Cerebellar cortex (tissue), 1 donor: ENCODE measurements at regions not wholly inside any gene's neighbourhood (a gene's known extent, or its start where the extent isn't known, plus 50 kb on each side); places are given as distances from the start of the nearest gene placed in this dataset.
"Not testable (repeated sequence)": the region's sequence is repeated elsewhere in the genome, so short reads cannot be mapped to it uniquely, and the experiment has no call there.

Experiments used
- DNase-seq: peaks from one replicate; pipeline ENCODE4 v3.0.0-alpha.2; 2015; ENCODE audit warnings: low spot score

DNA sequence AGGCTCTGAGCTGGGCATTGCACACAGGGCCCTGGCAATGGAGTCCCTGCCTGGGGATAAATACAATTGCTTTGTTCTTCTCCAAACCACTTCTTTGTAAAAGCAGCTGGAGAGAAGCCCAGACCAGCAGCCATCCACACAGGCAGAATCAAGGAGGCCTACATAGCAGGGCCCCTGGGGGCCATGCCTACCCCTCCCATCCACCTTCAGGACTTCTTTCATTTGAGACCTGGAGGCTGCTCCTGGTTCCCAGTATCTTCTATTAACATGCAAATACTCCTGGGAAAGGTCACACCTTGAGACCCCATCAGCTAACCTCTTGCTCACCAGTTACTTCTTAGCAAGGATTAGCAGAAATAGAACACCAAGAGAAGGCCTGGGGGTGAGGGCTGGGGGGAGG is 511.1 kb downstream of the SOX6 start:
- peak; percentile 5 for DNase-seq

DNA sequence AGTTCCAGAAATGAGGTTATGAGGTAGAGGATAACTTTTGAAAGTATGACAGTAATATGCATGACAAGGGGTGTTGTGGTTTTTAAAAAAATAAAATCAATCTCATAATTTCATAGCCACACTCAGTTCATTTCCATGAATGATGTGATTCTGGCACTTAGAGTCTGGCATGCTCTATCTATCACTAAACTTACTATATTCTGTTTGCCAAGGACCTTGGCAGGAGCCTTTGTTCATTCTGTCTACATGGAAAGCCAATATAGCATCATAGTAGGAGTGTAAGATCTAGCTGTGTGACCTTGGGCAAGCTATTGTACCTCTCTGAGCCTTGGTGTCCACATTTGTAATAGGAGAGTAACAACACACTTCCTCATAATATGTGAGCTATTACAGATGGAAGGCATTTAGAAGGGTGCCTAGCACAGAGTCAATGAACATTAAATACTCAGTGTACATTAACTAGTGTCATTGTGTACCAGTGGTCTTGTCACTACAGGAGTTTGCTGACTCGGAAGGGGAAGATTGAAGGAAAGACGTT is 507.6 kb downstream of the SOX6 start:
- no peak for DNase-seq

DNA sequence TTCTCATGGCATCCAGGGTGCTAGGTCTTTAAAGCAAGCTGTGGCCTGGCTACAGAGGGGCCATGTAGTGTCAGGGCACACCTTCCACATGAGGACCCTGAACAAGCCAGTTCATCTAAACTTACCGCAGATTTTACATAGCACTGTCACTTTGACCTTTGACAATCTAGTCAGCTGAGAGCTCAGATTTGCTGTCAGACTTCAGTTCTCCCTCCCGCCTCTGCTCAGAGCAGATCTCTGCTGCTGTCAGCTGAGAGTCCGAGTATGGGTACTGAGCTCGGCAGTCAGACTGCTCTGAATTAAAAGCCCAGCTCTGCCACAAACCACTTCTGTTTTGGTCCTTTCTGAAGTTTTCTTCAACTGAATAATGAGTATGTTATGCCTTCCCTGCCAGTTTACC is 507.1 kb downstream of the SOX6 start:
- no peak for DNase-seq

DNA sequence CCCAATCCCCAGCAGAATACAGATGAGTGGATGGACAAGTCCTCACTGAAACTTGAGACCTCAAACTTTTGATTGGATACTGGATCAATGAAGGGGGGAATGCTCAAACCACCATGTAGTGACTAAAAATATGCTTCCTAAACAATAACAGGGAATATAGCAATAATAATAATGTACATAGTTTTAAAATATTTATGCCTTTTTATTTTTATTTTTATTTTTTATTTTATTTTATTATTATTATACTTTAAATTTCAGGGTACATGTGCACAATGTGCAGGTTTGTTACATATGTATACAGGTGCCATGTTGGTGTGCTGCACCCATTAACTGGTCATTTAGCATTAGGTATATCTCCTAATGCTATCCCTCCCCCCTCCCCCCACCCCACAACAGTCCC is 506.0 kb downstream of the SOX6 start:
- DNase-seq = not testable (repeated sequence)

DNA sequence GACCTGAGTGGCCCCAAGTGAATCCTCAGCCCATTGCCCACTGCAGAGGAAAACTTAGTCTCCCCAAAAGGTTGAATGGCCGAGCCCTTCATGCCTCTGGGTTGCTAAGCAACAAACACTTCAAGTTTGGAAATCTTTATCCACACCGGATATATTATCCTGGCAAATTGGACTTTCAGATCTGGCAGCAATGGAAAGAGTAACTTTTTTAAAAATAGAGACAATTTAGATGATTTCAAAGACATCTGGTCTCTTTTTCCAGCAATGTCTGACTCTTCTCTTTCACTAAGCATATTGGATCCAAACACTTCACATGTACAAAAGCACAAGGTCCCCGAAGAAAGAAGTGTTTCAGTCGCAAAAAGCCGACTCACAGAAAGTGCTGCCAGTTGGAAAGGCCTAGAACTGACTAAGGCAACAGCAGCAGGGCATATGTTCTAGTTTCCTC is 505.3 kb downstream of the SOX6 start:
- no peak for DNase-seq

DNA sequence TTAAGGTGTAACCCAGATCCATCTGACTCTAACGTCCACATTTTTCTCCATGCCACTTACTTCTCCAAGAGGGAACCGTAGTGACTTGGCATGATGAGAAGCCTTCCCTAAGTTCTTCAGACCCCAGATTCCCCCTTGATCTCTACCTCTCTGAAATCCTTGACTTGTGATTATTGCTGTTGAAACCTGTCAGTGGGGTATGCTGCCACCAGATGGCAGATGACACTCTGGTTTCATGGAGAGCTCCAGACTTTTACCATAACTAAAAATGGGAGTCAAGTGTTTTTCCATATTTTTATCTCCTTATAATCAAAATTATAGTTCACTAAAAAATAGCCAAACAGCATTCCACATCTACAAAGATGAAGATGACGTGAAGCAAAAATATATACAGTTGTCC is 504.2 kb downstream of the SOX6 start:
- no peak for DNase-seq

DNA sequence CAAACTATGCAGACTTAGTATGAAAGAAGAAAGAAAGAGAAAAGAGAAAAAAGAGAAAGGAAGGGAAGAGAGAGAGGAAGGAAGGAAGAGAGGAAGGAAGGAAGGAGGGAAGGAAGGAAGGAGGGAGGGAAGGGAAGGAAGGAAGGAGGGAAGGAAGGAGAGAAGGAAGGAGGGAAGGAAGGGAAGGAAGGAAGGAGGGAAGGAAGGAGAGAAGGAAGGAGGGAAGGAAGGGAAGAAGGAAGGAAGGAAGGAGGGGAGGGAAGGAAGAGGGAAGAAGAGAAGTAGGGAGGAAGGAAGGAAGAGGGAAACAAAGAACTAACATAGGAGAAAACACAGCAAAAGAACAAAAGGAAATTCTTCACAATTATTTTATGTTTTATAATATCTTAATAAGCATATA is 502.1 kb downstream of the SOX6 start:
- DNase-seq = no peak

DNA sequence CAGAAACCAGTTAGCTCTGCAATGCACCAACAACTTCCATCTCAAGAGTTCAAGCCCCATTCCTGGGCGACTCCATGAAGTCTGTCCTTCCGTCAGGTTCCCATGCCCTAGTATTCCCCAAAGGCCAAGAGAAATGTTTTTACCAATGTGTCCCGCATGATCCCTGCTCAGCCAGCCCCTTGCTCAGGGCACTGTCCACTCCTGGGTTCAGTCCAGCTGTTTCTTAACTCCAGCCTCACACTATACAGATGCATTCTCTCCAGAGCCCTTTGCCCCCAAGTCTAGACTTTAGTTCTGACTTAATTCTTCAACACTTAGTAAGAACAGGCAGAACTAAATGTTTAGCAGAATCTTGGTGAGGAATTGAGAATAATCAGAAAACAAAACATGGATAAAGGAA is 497.5 kb downstream of the SOX6 start:
- no peak for DNase-seq

DNA sequence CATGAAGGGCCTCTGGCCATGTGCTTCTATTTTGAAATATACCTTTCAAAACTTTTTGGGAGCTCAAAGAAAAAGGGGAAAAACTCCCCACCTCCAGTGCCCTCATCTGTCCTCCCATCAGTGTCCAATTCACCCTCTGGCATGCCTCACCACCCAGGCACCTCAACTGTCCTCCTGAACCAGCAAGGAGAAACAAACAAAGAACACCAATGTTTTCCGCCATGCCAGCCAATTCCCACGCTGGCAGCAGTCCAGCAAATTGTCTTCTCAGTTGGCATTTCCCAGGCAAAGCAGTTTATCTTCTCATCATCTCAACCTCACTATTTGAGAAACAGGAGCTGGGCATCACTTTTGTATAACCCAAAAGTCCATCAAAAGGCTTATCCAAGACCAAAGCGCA is 496.9 kb downstream of the SOX6 start:
- no peak for DNase-seq

DNA sequence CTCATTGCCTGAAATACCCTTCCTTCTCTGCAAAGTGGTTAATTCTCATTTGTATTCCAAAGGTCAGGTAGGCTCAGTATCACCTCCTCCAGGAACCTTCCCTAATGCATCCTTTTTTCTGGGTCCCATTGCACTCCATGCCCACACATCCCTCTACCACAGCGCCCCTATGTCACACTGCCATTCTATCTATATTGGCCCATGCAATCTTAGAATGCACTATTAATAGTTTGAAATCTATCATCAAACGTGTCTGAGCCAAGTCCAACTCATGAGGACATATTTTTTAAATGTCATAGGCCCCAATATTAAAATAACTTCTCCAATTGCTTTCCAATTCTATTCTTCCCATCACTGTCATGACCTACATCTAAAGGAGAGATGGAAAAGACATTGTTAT is 495.1 kb downstream of the SOX6 start:
- DNase-seq = no peak

DNA sequence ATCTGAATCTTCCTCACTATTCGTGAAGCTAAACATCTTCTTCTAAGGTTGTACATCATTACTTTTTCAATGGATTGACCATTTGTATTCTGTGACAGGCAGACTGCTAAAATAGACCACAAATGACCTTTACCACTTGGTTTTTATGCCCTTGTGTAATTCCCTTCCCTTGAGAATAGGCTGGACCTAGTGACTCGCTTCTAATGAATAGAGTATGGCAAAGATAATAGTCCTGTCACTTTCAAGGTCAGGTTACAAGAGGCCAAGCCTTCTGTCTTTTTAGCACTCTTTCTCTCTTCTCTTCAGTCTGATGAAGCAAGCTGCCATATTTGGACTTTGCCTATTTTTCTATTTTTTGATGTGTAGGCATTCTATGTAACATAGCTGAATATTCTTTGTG is 492.9 kb downstream of the SOX6 start:
- DNase-seq = no peak

DNA sequence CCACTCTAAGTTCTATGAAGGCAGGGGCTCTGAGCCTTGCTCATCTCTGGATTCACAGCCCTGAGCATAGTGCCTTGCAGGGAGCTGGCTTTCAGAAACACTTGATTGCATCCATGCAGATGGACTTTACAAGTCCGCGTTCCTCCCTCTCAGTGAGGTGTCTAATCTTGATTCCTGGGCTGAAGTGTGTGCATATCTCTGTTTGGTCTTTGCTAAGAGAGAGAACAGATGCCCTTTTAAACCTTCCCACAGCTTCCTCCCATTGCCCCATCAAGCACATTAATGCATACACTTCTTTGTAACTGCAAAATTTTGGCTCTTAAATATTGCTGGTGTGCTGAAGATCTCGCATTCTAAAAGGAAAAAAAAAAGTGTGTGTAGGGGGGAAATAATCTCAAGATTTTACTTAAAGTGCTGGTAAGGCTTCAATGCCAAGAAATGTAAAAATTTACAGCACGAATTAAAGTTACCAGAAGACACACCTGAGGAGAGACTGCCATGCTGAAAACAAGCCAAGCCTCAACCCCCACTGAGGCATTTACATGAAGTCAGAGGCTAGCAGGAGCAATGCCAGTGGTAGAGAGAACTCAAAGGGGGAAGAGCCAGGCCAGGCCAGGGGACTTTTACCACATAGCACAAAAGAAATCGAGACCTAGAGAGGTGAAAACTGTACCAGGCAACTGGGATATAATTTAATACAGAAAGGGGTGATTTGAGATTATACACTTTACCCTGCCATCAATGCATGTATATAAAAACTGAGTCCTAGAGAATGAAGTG is 492.1 kb downstream of the SOX6 start:
- DNase-seq = no peak

DNA sequence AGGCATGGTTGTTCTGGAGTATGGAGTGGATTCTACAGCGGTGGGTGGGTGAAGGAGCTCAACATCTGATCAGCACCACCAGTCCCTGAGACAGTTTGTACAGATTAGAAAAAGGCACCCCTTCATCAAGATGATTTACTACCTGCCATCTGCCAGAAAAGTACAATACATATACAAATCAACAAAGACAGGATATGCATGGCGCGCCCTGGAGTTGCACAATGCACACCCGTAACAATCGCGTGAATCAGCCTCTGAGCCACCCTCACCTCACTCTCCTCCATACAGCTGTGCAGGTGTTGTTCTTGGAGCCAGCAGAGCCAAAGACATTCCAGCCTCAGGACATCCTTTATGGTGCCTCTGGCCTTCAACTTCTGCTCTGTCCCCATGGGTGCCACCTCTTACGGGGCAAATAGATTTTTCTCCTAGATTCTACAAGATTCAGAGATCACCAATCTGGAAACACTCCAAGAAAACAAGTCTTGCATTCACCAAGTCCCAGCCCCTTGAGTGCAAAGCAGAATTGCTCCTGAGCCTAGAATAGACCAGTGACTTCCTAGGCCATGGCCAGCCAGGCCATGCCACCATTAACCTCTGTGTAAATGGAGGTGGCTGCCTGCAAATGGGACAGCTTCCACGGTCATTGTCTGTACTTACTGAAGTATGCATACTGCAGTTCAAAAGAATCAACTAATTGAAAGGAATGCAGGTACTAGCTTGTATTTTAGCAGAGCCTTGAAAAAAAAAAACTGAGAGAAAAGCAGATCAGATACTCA is 490.9 kb downstream of the SOX6 start:
- no peak for DNase-seq

DNA sequence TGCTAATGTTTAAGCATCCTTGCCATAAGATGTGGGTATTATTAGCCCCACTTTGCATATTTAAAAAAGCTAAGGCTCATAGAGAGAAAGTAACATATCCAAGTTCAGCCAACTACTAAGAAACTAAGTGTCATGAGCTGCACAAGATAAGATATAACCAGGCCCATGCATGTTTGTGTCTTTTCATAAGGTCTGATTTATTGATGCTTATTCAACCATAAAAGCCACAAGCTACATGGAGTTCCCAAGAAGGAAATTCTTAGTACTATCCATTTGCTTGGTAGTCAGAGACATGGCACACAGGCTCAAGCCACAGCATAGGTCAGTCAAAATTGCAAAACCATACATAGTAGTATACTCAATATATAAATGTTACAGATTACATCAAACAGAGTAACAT is 488.5 kb downstream of the SOX6 start:
- no peak for DNase-seq

DNA sequence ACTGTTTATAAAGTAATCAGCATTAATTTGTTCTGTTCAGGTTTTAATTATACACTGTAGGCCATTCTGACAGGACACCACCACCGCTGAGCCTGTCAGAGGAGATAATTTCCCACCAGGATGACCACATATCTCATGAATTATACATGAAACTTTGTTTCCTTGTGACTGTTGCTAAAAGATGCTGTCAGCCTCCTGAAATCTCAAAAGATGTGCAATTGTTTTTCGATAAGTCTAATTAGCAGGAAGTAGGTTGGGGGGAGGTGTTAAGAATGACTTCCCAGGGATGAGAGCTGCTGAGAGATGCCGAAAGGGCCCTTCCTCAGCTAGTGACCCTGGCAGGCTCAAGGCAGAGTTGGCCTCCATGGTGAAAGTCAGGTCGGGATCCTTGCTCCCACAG is 485.4 kb downstream of the SOX6 start:
- no peak for DNase-seq

DNA sequence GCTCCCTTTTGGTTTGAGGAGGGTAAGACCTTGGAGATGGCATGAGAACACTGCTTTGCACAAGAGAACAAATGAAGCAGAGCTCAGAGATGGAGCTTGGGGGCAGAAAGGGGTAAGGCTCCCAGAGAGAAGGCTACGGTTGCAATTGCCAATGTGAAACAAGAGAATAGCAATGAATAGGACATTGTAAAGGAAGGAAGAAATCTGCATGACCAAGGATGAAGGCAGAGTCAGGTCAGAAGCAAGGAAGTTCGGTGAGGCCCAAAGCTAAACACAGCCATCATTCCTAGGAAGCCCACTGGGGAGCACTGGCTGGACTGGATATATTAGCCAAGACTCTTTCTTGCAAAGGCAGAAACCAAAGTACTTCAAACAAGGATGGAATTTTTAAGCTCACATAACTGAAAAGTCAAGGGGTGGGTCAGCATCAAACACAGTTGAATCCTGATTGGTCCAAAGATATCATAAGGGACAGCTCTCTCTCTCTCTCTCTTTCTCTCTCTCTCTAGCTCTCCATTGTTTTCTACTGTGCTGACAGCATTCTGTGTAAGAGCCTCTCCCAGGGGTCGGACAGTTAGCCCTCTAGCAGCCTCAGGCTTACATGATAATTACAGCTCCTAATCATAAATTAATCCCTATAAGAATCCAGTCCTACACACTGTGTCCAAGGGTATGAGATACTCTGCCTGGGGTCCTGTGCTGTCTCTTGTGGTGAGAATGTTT is 484.3 kb downstream of the SOX6 start:
- no peak for DNase-seq

DNA sequence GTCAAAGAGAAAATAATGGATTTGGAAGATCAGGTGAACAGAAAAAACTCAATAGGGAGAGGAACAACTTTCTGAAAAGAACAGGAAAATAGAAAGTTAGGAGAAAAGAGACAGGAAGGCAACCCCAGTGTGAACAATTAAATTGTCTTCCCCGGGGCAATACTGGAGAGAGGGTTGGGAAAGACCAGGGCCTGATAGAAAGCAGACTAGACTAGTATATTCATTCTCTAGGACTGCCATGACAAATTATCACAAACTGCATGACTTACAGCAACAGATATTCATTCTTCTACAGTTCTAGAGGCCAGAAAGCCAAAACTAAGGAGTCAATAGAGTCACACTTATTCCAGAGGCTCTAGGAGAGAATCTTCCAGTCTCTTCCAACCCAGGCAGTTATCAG is 482.8 kb downstream of the SOX6 start:
- DNase-seq = no peak

DNA sequence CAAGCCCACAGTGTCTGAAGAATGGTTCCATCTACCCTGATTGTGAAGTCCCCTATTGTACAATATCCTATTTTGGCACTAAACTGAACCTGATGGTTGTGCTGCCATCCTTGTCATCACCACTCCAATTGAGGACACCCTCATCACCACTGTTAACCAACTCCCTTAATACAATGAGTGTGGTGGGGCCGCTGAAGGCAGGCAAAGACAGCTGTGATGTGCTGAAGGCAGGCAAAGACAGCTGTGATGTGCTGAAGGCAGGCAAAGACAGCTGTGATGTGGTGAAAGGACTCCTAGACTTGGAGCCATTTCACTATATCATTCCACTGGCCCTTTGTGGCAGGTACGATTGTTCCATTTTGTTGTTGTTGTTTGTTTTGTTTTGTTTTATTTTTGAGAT is 481.6 kb downstream of the SOX6 start:
- DNase-seq = no peak

DNA sequence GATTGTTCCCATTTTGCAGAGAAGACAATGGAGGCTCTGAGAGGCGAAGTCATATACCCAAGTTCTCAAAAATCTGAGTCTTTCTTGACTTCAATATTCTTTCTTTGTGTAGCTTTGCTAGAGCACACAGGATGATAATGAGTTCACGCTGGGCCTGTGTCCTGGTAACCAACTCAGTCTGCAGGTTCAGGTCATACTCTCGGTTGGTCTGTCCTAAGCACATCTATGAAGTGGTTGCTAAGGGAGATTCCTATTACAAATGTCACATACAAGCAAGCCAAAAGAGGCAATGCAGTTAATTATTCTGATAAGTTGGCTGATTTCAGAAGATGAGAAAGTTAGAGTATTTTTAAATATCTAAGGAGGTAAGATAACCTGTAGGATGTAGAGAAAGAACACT is 481.0 kb downstream of the SOX6 start:
- no peak for DNase-seq

DNA sequence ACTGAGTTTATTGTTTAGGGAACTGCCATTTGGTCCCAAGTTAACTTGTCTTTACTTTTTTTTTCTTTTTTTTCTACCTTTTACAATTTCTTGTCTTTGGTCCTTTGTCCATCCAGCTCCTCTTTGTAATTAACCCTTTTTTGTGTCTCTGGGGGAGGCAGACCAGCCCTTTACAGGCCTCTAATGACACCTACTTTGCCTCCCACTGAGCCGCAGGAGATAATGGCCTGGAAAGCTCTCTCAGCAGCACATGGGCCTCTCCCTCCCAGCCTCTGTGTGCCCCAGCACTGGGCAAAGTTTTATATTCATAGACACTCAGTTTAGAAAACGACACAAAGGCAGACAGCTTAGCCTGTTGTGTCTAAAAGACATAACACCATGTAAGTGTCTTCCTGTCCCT is 480.4 kb downstream of the SOX6 start:
- DNase-seq = no peak

DNA sequence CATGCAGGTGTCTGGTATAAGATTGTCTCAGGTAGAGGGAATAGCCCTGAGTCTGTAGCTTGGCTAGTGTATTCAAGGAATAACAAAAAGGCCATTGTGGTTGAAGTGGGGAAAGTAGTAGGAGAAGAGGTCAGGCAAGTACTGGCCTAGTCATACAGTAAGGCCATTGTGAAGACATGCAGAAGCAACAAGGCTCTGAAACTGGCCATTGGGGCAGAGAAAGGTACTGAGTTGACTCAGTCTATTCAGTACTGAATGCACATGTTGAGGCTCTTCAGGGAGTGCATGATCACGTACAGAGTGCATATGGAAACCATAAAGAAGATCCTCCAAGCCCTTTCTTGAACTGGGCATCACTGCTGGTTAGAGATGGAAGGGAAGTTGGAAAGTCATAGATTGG is 477.6 kb downstream of the SOX6 start:
- no peak for DNase-seq

DNA sequence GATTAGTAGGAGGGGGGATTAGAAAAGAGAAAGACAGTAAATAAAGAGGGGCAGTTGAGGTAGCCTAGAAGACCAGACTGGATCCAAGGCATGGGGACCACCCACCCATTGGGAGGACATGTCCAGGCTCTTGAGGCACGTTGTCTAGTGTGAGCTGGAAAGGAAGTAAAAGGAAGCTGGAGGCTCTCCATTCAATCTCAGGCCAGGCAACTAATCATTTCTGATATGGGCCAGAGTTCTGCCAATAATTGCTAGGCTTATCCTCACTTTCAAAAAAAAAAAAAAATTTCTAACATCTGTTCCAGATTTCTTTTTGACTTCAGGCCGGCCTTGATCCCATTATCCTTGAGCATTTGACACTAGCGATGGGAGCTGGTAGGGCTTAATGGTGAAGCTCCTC is 476.1 kb downstream of the SOX6 start:
- DNase-seq = no peak
